ENCODE measurements at regions not wholly inside any gene's neighbourhood (a gene's known extent, or its start where the extent isn't known, plus 50 kb on each side); places are given as distances from the start of the nearest gene placed in this dataset.

- no peak for DNase-seq
- ATAC-seq = no peak
Observed at GRCh38 chr3:34382859-34383258, 584.4 kb downstream of the PDCD6IP start.

GRCh38 chr3:34386309-34386708, 587.9 kb downstream of the PDCD6IP start:
- ATAC-seq (no peak), DNase-seq (no peak)

GRCh38 chr3:34387826-34388564, 589.6 kb downstream of the PDCD6IP start:
- ATAC-seq (no peak), DNase-seq (no peak)

- ATAC-seq (no peak), DNase-seq (no peak)
Observed at GRCh38 chr3:34388830-34389229, 590.4 kb downstream of the PDCD6IP start.

GRCh38 chr3:34394978-34395748, 596.7 kb downstream of the PDCD6IP start:
- ATAC-seq (no peak), DNase-seq (no peak)

- ATAC-seq (no peak), DNase-seq (no peak)
Observed at GRCh38 chr3:34396288-34396687, 597.9 kb downstream of the PDCD6IP start.

- ATAC-seq (no peak), DNase-seq (no peak)
Observed at GRCh38 chr3:34396956-34397355, 598.5 kb downstream of the PDCD6IP start.

- no peak for ATAC-seq
- no peak for DNase-seq
Observed at GRCh38 chr3:34399401-34399800, 601.0 kb downstream of the PDCD6IP start.

GRCh38 chr3:34405159-34405558, 606.7 kb downstream of the PDCD6IP start:
- no peak for ATAC-seq
- no peak for DNase-seq

- DNase-seq (no peak), ATAC-seq (no peak)
Observed at GRCh38 chr3:34407281-34407680, 608.9 kb downstream of the PDCD6IP start.

GRCh38 chr3:34408088-34408487, 609.7 kb downstream of the PDCD6IP start:
- no peak for DNase-seq
- ATAC-seq = no peak

- ATAC-seq (no peak), DNase-seq (no peak)
Observed at GRCh38 chr3:34411596-34411995, 613.2 kb downstream of the PDCD6IP start.

- DNase-seq = no peak
- ATAC-seq = no peak
Observed at GRCh38 chr3:34419801-34420200, 621.4 kb downstream of the PDCD6IP start.

- no peak for DNase-seq
- ATAC-seq = no peak
Observed at GRCh38 chr3:34421762-34422161, 623.3 kb downstream of the PDCD6IP start.

- DNase-seq = no peak
- ATAC-seq = no peak
Observed at GRCh38 chr3:34439796-34440195, 641.4 kb downstream of the PDCD6IP start.

GRCh38 chr3:34444137-34444536, 645.7 kb downstream of the PDCD6IP start:
- no peak for ATAC-seq
- no peak for DNase-seq

- DNase-seq (no peak), ATAC-seq (no peak)
Observed at GRCh38 chr3:34449305-34449704, 650.9 kb downstream of the PDCD6IP start.

- ATAC-seq (no peak), DNase-seq (no peak)
Observed at GRCh38 chr3:34463414-34463813, 665.0 kb downstream of the PDCD6IP start.

GRCh38 chr3:34464646-34465045, 666.2 kb downstream of the PDCD6IP start:
- ATAC-seq = no peak
- DNase-seq = no peak

GRCh38 chr3:34475851-34476250, 677.4 kb downstream of the PDCD6IP start:
- no peak for DNase-seq
- no peak for ATAC-seq

GRCh38 chr3:34483311-34483887, 685.0 kb downstream of the PDCD6IP start:
- DNase-seq = no peak
- ATAC-seq = no peak

GRCh38 chr3:34504366-34504765, 705.9 kb downstream of the PDCD6IP start:
- no peak for ATAC-seq
- DNase-seq = no peak

- no peak for DNase-seq
- no peak for ATAC-seq
Observed at GRCh38 chr3:34504775-34505174, 706.3 kb downstream of the PDCD6IP start.

All from stimulated activated naive CD8-positive, alpha-beta T cell treated with anti-CD3 and anti-CD28 coated beads, Interleukin-15, Interleukin-2, amounts not matched to agents 100 U/mL and 50 U/mL, for 24 hours (primary cell).